ENCODE measurements at regions not wholly inside any gene's neighbourhood (a gene's known extent, or its start where the extent isn't known, plus 50 kb on each side); places are given as distances from the start of the nearest gene placed in this dataset.

DNA sequence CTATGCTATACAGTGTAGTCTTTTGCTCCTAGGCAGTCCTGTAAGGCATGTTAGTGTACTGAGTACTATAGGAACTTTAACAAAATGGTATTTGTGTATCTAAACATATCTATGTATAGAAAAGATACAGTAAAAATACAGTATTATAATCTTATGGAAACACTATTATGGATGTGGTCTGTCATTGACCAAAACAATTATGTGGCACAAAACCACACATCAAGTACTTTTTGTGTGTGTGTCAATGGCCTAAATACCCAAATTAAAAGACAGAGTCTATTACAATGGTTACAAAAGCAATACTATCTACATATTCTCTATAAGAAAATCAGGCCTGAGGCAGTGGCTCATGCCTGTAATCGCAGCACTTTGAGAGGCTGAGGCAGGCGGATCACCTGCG, 610.2 kb upstream of the NDST4 start (continued):
- TF ChIP-seq, protein P1, sequence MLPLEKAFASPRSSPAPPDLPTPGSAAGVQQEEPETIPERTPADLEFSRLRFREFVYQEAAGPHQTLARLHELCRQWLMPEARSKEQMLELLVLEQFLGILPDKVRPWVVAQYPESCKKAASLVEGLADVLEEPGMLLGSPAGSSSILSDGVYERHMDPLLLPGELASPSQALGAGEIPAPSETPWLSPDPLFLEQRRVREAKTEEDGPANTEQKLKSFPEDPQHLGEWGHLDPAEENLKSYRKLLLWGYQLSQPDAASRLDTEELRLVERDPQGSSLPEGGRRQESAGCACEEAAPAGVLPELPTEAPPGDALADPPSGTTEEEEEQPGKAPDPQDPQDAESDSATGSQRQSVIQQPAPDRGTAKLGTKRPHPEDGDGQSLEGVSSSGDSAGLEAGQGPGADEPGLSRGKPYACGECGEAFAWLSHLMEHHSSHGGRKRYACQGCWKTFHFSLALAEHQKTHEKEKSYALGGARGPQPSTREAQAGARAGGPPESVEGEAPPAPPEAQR (tag by site-specific recombination; IDR thresholded peaks at IDR 0.05) = no peak
- TF ChIP-seq ZNF112 (tag by site-specific recombination; IDR thresholded peaks at IDR 0.05) (no peak), SP3 (tag by site-specific recombination; IDR thresholded peaks at IDR 0.05) (no peak)
- TF ChIP-seq, protein P2, sequence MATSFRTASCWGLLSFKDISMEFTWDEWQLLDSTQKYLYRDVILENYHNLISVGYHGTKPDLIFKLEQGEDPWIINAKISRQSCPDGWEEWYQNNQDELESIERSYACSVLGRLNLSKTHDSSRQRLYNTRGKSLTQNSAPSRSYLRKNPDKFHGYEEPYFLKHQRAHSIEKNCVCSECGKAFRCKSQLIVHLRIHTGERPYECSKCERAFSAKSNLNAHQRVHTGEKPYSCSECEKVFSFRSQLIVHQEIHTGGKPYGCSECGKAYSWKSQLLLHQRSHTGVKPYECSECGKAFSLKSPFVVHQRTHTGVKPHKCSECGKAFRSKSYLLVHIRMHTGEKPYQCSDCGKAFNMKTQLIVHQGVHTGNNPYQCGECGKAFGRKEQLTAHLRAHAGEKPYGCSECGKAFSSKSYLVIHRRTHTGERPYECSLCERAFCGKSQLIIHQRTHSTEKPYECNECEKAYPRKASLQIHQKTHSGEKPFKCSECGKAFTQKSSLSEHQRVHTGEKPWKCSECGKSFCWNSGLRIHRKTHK (tag by site-specific recombination; IDR thresholded peaks at IDR 0.05) = no peak

DNA sequence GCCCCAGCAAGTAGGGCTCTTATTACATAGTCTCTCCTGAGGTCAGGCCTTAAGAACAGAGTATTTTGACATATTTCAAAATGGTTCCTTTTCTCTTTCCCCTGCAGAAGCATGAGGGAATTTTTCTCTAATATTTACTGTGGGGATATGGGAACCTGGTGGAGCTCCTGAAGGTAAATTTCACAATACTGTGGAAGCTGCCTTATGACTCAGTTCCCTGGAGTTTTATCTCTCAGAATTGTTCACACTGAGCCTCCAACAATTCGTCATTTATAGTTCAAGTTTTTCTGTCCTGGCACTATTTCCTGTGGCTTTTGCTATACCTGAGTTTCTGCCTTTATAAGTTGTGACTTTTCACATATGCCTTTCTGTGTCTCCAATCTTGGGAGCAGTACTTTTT, 607.2 kb upstream of the NDST4 start:
- ChIA-PET CTCF (no interaction called here), POLR2A (no interaction called here)
- no peaks in the 10 kb centered on the region for H3K4me1 ChIP-seq (ENCODE audit: control insufficient read depth, insufficient read depth, low read length)
- no peak overlapping the region for H3K4me3 ChIP-seq (ENCODE audit: low read depth, low read length)
- H3K27ac ChIP-seq (ENCODE audit: extremely low read depth, low read depth, low read length) = no peak overlapping the region
- TF ChIP-seq ZFP3 (tag by site-specific recombination; IDR thresholded peaks at IDR 0.05; ENCODE audit: low read depth) (no peak), ZNF768 (tag by site-specific recombination; IDR thresholded peaks at IDR 0.05) (no peak), ZNF510 (tag by site-specific recombination; IDR thresholded peaks at IDR 0.05; ENCODE audit: insufficient replicate concordance) (no peak), ZNF792 (tag by site-specific recombination; IDR thresholded peaks at IDR 0.05) (no peak), SALL2 (tag by site-specific recombination; IDR thresholded peaks at IDR 0.05; ENCODE audit: borderline replicate concordance) (no peak)
- TF ChIP-seq, protein P3, sequence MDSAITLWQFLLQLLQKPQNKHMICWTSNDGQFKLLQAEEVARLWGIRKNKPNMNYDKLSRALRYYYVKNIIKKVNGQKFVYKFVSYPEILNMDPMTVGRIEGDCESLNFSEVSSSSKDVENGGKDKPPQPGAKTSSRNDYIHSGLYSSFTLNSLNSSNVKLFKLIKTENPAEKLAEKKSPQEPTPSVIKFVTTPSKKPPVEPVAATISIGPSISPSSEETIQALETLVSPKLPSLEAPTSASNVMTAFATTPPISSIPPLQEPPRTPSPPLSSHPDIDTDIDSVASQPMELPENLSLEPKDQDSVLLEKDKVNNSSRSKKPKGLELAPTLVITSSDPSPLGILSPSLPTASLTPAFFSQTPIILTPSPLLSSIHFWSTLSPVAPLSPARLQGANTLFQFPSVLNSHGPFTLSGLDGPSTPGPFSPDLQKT (IDR thresholded peaks at IDR 0.05; ENCODE audit: borderline replicate concordance, low read depth, low read length) = no peak
- no peaks in the 10 kb centered on the region for H3K36me3 ChIP-seq (ENCODE audit: control insufficient read depth in 2 of 2, insufficient read depth in 1 of 2, low read length in 2 of 2)
- no peaks in the 10 kb centered on the region for H3K9me3 ChIP-seq (ENCODE audit: control insufficient read depth, insufficient read depth, low read depth, low read length)

DNA sequence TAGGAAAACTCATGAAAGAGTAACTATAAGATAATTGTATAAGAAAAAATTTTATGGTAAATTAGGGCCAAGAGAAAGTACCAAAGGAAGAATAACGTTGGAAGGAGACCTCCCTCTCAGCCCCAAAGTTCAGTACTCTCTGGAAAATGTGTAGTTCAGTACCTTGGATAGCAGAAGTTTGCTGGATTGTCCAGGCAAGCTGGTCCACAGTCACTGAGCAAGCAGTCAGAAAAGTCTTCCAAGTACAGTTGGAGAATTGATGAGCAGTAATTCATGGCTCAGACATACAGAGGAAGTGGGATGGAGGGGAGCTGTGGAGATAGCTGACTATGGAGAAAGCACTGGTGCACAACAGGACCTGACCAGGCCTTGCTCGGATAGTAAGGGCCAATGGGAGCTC, 598.2 kb upstream of the NDST4 start:
- POLR2A ChIA-PET = no interaction called here
- Histone ChIP-seq H3K9me3 (ENCODE audit: control insufficient read depth, insufficient read depth, low read depth, low read length) (no peaks in the 10 kb centered on the region), H3K27ac (ENCODE audit: extremely low read depth, low read depth, low read length) (no peak overlapping the region), H3K36me3 (ENCODE audit: control insufficient read depth in 2 of 2, insufficient read depth in 1 of 2, low read length in 2 of 2) (no peaks in the 10 kb centered on the region), H3K4me1 (ENCODE audit: control insufficient read depth, insufficient read depth, low read length) (no peaks in the 10 kb centered on the region), H3K4me3 (ENCODE audit: low read depth, low read length) (no peak overlapping the region)
- CTCF ChIA-PET = no interaction called here
- TF ChIP-seq, protein P4, sequence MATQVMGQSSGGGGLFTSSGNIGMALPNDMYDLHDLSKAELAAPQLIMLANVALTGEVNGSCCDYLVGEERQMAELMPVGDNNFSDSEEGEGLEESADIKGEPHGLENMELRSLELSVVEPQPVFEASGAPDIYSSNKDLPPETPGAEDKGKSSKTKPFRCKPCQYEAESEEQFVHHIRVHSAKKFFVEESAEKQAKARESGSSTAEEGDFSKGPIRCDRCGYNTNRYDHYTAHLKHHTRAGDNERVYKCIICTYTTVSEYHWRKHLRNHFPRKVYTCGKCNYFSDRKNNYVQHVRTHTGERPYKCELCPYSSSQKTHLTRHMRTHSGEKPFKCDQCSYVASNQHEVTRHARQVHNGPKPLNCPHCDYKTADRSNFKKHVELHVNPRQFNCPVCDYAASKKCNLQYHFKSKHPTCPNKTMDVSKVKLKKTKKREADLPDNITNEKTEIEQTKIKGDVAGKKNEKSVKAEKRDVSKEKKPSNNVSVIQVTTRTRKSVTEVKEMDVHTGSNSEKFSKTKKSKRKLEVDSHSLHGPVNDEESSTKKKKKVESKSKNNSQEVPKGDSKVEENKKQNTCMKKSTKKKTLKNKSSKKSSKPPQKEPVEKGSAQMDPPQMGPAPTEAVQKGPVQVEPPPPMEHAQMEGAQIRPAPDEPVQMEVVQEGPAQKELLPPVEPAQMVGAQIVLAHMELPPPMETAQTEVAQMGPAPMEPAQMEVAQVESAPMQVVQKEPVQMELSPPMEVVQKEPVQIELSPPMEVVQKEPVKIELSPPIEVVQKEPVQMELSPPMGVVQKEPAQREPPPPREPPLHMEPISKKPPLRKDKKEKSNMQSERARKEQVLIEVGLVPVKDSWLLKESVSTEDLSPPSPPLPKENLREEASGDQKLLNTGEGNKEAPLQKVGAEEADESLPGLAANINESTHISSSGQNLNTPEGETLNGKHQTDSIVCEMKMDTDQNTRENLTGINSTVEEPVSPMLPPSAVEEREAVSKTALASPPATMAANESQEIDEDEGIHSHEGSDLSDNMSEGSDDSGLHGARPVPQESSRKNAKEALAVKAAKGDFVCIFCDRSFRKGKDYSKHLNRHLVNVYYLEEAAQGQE (tag by site-specific recombination; IDR thresholded peaks at IDR 0.05) = peak; percentile 84
- no peak for TF ChIP-seq ZIC2 (tag by site-specific recombination; IDR thresholded peaks at IDR 0.05)

DNA sequence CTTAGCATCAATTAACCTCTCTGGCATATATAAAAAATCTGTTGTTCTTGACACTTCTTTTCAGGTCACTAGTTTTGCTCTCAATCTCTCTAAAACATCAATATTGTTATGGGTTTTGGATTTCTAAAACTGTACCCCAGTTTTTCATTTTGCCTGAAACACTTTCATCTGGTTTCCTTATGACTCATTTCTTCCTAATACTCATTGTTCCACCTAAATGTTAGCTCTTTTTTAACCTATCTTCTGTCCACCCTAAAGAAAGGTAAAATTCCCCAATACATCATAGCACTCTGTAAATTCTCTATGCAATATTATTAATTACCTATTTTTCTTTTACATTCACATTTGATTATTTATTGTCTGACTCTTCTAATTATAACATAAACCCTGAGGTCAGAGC, 575.5 kb upstream of the NDST4 start:
- CTCF ChIA-PET = no interaction called here
- Histone ChIP-seq H3K4me1 (ENCODE audit: control insufficient read depth, insufficient read depth, low read length) (no peaks in the 10 kb centered on the region), H3K36me3 (ENCODE audit: control insufficient read depth in 2 of 2, insufficient read depth in 1 of 2, low read length in 2 of 2) (no peaks in the 10 kb centered on the region), H3K4me3 (ENCODE audit: low read depth, low read length) (no peak overlapping the region), H3K9me3 (ENCODE audit: control insufficient read depth, insufficient read depth, low read depth, low read length) (no peaks in the 10 kb centered on the region), H3K27ac (ENCODE audit: extremely low read depth, low read depth, low read length) (no peak overlapping the region)
- POLR2A ChIA-PET = no interaction called here
- TF ChIP-seq ZNF501 (tag by site-specific recombination; IDR thresholded peaks at IDR 0.05) (no peak), ZNF174 (tag by site-specific recombination; IDR thresholded peaks at IDR 0.05) (no peak), KLF16 (tag by site-specific recombination; IDR thresholded peaks at IDR 0.05) (no peak), ZFP3 (tag by site-specific recombination; IDR thresholded peaks at IDR 0.05; ENCODE audit: low read depth) (no peak)
- TF ChIP-seq, protein P5, sequence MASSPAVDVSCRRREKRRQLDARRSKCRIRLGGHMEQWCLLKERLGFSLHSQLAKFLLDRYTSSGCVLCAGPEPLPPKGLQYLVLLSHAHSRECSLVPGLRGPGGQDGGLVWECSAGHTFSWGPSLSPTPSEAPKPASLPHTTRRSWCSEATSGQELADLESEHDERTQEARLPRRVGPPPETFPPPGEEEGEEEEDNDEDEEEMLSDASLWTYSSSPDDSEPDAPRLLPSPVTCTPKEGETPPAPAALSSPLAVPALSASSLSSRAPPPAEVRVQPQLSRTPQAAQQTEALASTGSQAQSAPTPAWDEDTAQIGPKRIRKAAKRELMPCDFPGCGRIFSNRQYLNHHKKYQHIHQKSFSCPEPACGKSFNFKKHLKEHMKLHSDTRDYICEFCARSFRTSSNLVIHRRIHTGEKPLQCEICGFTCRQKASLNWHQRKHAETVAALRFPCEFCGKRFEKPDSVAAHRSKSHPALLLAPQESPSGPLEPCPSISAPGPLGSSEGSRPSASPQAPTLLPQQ (tag by site-specific recombination; IDR thresholded peaks at IDR 0.05) = no peak
- TF ChIP-seq, protein P6, sequence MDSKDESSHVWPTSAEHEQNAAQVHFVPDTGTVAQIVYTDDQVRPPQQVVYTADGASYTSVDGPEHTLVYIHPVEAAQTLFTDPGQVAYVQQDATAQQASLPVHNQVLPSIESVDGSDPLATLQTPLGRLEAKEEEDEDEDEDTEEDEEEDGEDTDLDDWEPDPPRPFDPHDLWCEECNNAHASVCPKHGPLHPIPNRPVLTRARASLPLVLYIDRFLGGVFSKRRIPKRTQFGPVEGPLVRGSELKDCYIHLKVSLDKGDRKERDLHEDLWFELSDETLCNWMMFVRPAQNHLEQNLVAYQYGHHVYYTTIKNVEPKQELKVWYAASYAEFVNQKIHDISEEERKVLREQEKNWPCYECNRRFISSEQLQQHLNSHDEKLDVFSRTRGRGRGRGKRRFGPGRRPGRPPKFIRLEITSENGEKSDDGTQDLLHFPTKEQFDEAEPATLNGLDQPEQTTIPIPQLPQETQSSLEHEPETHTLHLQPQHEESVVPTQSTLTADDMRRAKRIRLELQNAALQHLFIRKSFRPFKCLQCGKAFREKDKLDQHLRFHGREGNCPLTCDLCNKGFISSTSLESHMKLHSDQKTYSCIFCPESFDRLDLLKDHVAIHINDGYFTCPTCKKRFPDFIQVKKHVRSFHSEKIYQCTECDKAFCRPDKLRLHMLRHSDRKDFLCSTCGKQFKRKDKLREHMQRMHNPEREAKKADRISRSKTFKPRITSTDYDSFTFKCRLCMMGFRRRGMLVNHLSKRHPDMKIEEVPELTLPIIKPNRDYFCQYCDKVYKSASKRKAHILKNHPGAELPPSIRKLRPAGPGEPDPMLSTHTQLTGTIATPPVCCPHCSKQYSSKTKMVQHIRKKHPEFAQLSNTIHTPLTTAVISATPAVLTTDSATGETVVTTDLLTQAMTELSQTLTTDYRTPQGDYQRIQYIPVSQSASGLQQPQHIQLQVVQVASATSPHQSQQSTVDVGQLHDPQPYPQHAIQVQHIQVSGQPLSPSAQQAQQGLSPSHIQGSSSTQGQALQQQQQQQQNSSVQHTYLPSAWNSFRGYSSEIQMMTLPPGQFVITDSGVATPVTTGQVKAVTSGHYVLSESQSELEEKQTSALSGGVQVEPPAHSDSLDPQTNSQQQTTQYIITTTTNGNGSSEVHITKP (tag by site-specific recombination; IDR thresholded peaks at IDR 0.05) = no peak
